ENCODE measurements at regions not wholly inside any gene's neighbourhood (a gene's known extent, or its start where the extent isn't known, plus 50 kb on each side); places are given as distances from the start of the nearest gene placed in this dataset.

DNA sequence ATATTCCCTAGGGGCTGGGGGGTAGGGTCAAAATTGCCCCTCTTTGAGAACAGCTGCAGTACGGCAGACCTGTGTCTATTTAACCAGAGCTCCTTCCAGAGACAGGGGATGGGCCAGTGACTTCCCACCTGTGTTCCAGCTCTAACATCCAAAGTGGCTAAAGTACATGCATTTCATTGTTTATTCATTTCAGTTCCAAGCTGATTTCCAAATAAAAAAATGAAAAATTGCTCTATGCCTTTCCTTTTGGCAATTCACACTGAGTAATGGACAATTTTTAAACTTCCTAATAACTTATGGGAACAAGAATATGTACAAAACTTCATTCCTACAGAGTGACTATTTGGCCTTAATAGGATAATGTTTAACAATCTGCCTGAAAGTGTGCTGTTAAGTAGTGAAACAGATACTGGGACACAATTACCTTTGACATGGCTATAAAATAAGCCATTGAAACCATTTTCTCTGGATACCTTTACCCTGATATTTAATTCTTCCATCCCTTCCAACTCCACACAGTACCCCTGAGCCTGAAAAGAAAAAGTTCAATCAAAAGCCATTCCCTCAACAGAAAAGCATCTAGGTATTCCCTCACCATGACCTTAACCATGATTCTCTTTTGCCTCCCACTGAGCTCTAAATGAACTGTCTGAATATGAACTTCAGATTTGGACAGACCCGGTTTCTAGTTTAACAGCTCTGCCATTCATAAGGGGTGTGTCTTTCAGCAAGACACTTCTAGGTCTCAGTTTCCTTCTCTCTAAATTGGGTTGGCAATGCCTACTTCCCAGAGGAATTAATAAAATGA is 73.1 kb downstream of the RDH14 start:
- no peak for TF ChIP-seq EZH2 (IDR thresholded peaks at IDR 0.05; ENCODE audit: borderline replicate concordance, low read depth, low read length, poor library complexity, severe bottlenecking)
- TF ChIP-seq, protein P1, sequence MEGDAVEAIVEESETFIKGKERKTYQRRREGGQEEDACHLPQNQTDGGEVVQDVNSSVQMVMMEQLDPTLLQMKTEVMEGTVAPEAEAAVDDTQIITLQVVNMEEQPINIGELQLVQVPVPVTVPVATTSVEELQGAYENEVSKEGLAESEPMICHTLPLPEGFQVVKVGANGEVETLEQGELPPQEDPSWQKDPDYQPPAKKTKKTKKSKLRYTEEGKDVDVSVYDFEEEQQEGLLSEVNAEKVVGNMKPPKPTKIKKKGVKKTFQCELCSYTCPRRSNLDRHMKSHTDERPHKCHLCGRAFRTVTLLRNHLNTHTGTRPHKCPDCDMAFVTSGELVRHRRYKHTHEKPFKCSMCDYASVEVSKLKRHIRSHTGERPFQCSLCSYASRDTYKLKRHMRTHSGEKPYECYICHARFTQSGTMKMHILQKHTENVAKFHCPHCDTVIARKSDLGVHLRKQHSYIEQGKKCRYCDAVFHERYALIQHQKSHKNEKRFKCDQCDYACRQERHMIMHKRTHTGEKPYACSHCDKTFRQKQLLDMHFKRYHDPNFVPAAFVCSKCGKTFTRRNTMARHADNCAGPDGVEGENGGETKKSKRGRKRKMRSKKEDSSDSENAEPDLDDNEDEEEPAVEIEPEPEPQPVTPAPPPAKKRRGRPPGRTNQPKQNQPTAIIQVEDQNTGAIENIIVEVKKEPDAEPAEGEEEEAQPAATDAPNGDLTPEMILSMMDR (conservative IDR thresholded peaks at IDR 0.05; ENCODE audit: low read depth, low read length): no peak

Measured in A673 (cell line).